NB4 (cell line): ENCODE measurements at regions not wholly inside any gene's neighbourhood (a gene's known extent, or its start where the extent isn't known, plus 50 kb on each side); places are given as distances from the start of the nearest gene placed in this dataset.

Experiments
- CTCF ChIP-seq: IDR thresholded peaks from one replicate; pipeline ENCODE4 v1.5.1; 2012; ENCODE audit warnings: low read depth, low read length
- MYC ChIP-seq: IDR thresholded peaks from 2 replicates; pipeline ENCODE4 v1.6.1; 2011; ENCODE audit warnings: low read depth, low read length
- POLR2A ChIP-seq: IDR thresholded peaks from 2 replicates; pipeline ENCODE4 v1.6.1; 2011; ENCODE audit warnings: mild to moderate bottlenecking; ENCODE audit not compliant: insufficient read length; ENCODE audit errors: extremely low read depth

- TF ChIP-seq CTCF (no peak), POLR2A (no peak), MYC (no peak)
These were observed 76.9 kb downstream of the RHCG start for GRCh38 chr15:89419370-89419984.
